ENCODE measurements at regions not wholly inside any gene's neighbourhood (a gene's known extent, or its start where the extent isn't known, plus 50 kb on each side); places are given as distances from the start of the nearest gene placed in this dataset. TPM values are rescaled to one million over a fixed set of nuclear protein-coding genes. Genes with fewer than 3 reads are reported as not detected.

Small RNA genes lying in the stretch of these regions (microRNA-seq; reads per million reads assigned to microRNA genes)
- not detected for gene MIR548Y (ENCODE audit: borderline microRNAs expressed, borderline replicate concordance)
